ENCODE measurements at regions not wholly inside any gene's neighbourhood (a gene's known extent, or its start where the extent isn't known, plus 50 kb on each side); places are given as distances from the start of the nearest gene placed in this dataset.

- H3K4me2 ChIP-seq (ENCODE audit: low read depth, low read length), result no peak overlapping the region
- no peak overlapping the region for H2AFZ ChIP-seq (ENCODE audit: low read length)
- no peaks in the 10 kb centered on the region for H3K36me3 ChIP-seq (replicated peaks in 1 of 2; ENCODE audit: control insufficient read depth in 1 of 2, insufficient read depth in 2 of 2, low read length in 2 of 2)
- H3K4me3 ChIP-seq (replicated peaks in 1 of 3; ENCODE audit: insufficient read depth in 1 of 3, low read depth in 2 of 3, low read length in 3 of 3), result no peak overlapping the region
- DNase-seq (ENCODE audit: low spot score) (no peak), ATAC-seq (no peak), FAIRE-seq (no peak)
- CTCF ChIA-PET (ENCODE audit: low intra/inter-chr PET ratio, low total read pairs), result no interaction called here
- in situ Hi-C loops (cut with HindIII; ENCODE audit: extremely low pct_ligation_motif_present, low pct_unique_long_range_greater_than_20kb) (no loop called here), intact Hi-C loops (cut with micrococcal nuclease; ENCODE audit: unreplicated experiment) (no loop called here)
- POLR2A ChIA-PET, result no interaction called here
- H3K4me1 ChIP-seq (ENCODE audit: insufficient read depth, low read length), result peaks cover 9% of the 10 kb centered on the region
- 17% methylated on average over 4 of the region's 4 CpGs for WGBS (ENCODE audit: low lambda C conversion rate)
- H3K79me2 ChIP-seq (ENCODE audit: insufficient read depth, low read length), result no peaks in the 10 kb centered on the region
- no peak overlapping the region for H3K9ac ChIP-seq (ENCODE audit: insufficient read depth, low read depth, low read length)
- no peaks in the 10 kb centered on the region for H3K9me3 ChIP-seq (ENCODE audit: low read length)
- no TSS peak for BruUV-seq (replicated peaks)
- no peaks in the 10 kb centered on the region for H4K20me1 ChIP-seq (ENCODE audit: insufficient read depth, low read length)
- TF ChIP-seq JARID2 (CRISPR knock-in tag; IDR thresholded peaks at IDR 0.05; ENCODE audit: insufficient replicate concordance), result no peak
- TF ChIP-seq RXRB (CRISPR knock-in tag; IDR thresholded peaks at IDR 0.05; ENCODE audit: borderline replicate concordance), result no peak
- no peak for TF ChIP-seq U2AF1 (optimal IDR thresholded peaks at IDR 0.05; ENCODE audit: low read depth, low read length)
- TF ChIP-seq RBFOX2 (IDR thresholded peaks at IDR 0.05; ENCODE audit: low read depth, low read length), result no peak
- TF ChIP-seq ZBTB26 (CRISPR knock-in tag; IDR thresholded peaks at IDR 0.05; ENCODE audit: borderline replicate concordance), result no peak
- no peak for TF ChIP-seq ISL2 (CRISPR knock-in tag; IDR thresholded peaks at IDR 0.05)
- TF ChIP-seq POLR2AphosphoS5 (IDR thresholded peaks at IDR 0.05; ENCODE audit: low read depth, low read length), result no peak
- no peak for TF ChIP-seq DNMT3B (CRISPR knock-in tag; conservative IDR thresholded peaks at IDR 0.05)
- TF ChIP-seq CEBPB (IDR thresholded peaks at IDR 0.05; ENCODE audit: borderline replicate concordance, low read depth, low read length), result no peak
- no peak for TF ChIP-seq TAF15 (IDR thresholded peaks at IDR 0.05; ENCODE audit: low read depth, low read length, poor library complexity, severe bottlenecking)
- TF ChIP-seq ZNF7 (CRISPR knock-in tag; IDR thresholded peaks at IDR 0.05), result no peak
- no peak for TF ChIP-seq SMC3 (IDR thresholded peaks at IDR 0.05; ENCODE audit: low read length)
- no peak for TF ChIP-seq FIP1L1 (IDR thresholded peaks at IDR 0.05; ENCODE audit: borderline replicate concordance, insufficient read depth, low read depth, low read length)
- TF ChIP-seq NFIB (CRISPR knock-in tag; IDR thresholded peaks at IDR 0.05; ENCODE audit: borderline replicate concordance), result no peak
- no peak for TF ChIP-seq EZH2 (conservative IDR thresholded peaks at IDR 0.05; ENCODE audit: low read depth, low read length)
- TF ChIP-seq MYC (CRISPR knock-in tag; IDR thresholded peaks at IDR 0.05; ENCODE audit: borderline replicate concordance), result no peak
- TF ChIP-seq BATF2 (CRISPR knock-in tag; IDR thresholded peaks at IDR 0.05), result no peak
- TF ChIP-seq, protein P1, sequence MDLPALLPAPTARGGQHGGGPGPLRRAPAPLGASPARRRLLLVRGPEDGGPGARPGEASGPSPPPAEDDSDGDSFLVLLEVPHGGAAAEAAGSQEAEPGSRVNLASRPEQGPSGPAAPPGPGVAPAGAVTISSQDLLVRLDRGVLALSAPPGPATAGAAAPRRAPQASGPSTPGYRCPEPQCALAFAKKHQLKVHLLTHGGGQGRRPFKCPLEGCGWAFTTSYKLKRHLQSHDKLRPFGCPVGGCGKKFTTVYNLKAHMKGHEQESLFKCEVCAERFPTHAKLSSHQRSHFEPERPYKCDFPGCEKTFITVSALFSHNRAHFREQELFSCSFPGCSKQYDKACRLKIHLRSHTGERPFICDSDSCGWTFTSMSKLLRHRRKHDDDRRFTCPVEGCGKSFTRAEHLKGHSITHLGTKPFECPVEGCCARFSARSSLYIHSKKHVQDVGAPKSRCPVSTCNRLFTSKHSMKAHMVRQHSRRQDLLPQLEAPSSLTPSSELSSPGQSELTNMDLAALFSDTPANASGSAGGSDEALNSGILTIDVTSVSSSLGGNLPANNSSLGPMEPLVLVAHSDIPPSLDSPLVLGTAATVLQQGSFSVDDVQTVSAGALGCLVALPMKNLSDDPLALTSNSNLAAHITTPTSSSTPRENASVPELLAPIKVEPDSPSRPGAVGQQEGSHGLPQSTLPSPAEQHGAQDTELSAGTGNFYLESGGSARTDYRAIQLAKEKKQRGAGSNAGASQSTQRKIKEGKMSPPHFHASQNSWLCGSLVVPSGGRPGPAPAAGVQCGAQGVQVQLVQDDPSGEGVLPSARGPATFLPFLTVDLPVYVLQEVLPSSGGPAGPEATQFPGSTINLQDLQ (CRISPR knock-in tag; IDR thresholded peaks at IDR 0.05), result no peak
- no peak for TF ChIP-seq MAF1 (CRISPR knock-in tag; IDR thresholded peaks at IDR 0.05; ENCODE audit: borderline replicate concordance)
- H3K27me3 ChIP-seq (ENCODE audit: control insufficient read depth in 1 of 2, insufficient read depth in 2 of 2, low read length in 2 of 2), result peaks cover 0 to 45% of the 10 kb centered on the region in 2 experiments; a peak in 3 of 5 replicates
- no peak overlapping the region for H3K27ac ChIP-seq (ENCODE audit: extremely low read length, insufficient read depth, low read length)
Measured at GRCh38 chr9:36759976-36760375, 187.3 kb downstream of the MELK start.
